ENCODE measurements at regions not wholly inside any gene's neighbourhood (a gene's known extent, or its start where the extent isn't known, plus 50 kb on each side); places are given as distances from the start of the nearest gene placed in this dataset.

- no peak for DNase-seq
These were observed 582.1 kb upstream of the DPP6 start for GRCh38 chr7:153470004-153470671.

- no peak for DNase-seq
These were observed 579.7 kb upstream of the DPP6 start for GRCh38 chr7:153472516-153472915.

GRCh38 chr7:153473185-153473584, 579.0 kb upstream of the DPP6 start:
- DNase-seq: no peak

GRCh38 chr7:153475239-153475638, 577.0 kb upstream of the DPP6 start:
- no peak for DNase-seq

- DNase-seq: no peak
These were observed 576.0 kb upstream of the DPP6 start for GRCh38 chr7:153476166-153476565.

GRCh38 chr7:153496257-153496656, 555.9 kb upstream of the DPP6 start:
- DNase-seq: no peak

GRCh38 chr7:153503093-153503492, 549.1 kb upstream of the DPP6 start:
- DNase-seq: no peak

GRCh38 chr7:153504288-153505075, 547.7 kb upstream of the DPP6 start:
- DNase-seq: no peak

- DNase-seq: no peak
These were observed 544.3 kb upstream of the DPP6 start for GRCh38 chr7:153507885-153508284.

- DNase-seq: no peak
These were observed 542.4 kb upstream of the DPP6 start for GRCh38 chr7:153509768-153510167.

GRCh38 chr7:153510674-153511073, 541.5 kb upstream of the DPP6 start:
- no peak for DNase-seq

GRCh38 chr7:153514032-153514431, 538.2 kb upstream of the DPP6 start:
- DNase-seq: no peak

GRCh38 chr7:153515359-153515758, 536.8 kb upstream of the DPP6 start:
- DNase-seq: no peak

- DNase-seq: no peak
These were observed 533.8 kb upstream of the DPP6 start for GRCh38 chr7:153518201-153518984.

GRCh38 chr7:153521370-153521769, 530.8 kb upstream of the DPP6 start:
- DNase-seq: no peak

GRCh38 chr7:153522261-153522660, 529.9 kb upstream of the DPP6 start:
- no peak for DNase-seq

- DNase-seq: no peak
These were observed 528.7 kb upstream of the DPP6 start for GRCh38 chr7:153523320-153524015.

GRCh38 chr7:153524070-153524601, 528.1 kb upstream of the DPP6 start:
- DNase-seq: no peak

GRCh38 chr7:153529100-153529499, 523.1 kb upstream of the DPP6 start:
- DNase-seq: no peak

GRCh38 chr7:153529651-153530165, 522.5 kb upstream of the DPP6 start:
- no peak for DNase-seq

- no peak for DNase-seq
These were observed 521.8 kb upstream of the DPP6 start for GRCh38 chr7:153530441-153530840.

GRCh38 chr7:153532326-153532725, 519.9 kb upstream of the DPP6 start:
- DNase-seq: no peak

GRCh38 chr7:153537271-153537670, 514.9 kb upstream of the DPP6 start:
- DNase-seq: no peak

Data from stimulated activated CD4-positive, alpha-beta T cell treated with anti-CD3 and anti-CD28 coated beads, Interleukin-2, amount 100 ng/mL, for 48 hours (primary cell).